HepG2 (cell line): ENCODE measurements at regions not wholly inside any gene's neighbourhood (a gene's known extent, or its start where the extent isn't known, plus 50 kb on each side); places are given as distances from the start of the nearest gene placed in this dataset.

ENCODE experiments used
- CENPT ChIP-seq: sonication (generic); formaldehyde crosslinking; IDR thresholded peaks from 2 replicates; pipeline ENCODE4 v1.8.0; 2022; ENCODE audit warnings: low read depth, mild to moderate bottlenecking, moderate library complexity, missing genetic modification reagents
- TF ChIP-seq, protein P1 (sequence below): sonication (generic); formaldehyde crosslinking; IDR thresholded peaks from 2 replicates; pipeline ENCODE4 v1.5.0; 2020; ENCODE audit warnings: mild to moderate bottlenecking, missing genetic modification reagents, moderate library complexity

DNA sequence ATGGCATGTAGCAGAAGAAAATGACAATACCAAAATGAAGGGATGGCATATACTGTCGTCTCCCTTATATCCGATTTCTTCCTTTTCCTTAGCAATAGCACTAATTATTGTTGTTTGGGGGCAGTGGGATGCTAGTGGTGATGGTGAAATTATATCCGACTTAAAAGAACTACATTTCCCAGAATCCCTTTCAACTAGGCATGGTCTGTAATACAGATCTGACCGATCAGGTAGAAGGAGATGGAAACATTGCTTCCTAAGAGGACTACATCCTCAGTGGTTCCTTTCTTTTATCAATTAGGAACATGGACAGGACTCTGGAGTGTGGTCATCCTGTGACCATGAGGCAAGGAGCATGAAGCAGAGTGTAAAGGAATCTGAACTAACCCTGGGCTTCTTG, 532.6 kb downstream of the CBLN4 start:
- TF ChIP-seq, protein P1, sequence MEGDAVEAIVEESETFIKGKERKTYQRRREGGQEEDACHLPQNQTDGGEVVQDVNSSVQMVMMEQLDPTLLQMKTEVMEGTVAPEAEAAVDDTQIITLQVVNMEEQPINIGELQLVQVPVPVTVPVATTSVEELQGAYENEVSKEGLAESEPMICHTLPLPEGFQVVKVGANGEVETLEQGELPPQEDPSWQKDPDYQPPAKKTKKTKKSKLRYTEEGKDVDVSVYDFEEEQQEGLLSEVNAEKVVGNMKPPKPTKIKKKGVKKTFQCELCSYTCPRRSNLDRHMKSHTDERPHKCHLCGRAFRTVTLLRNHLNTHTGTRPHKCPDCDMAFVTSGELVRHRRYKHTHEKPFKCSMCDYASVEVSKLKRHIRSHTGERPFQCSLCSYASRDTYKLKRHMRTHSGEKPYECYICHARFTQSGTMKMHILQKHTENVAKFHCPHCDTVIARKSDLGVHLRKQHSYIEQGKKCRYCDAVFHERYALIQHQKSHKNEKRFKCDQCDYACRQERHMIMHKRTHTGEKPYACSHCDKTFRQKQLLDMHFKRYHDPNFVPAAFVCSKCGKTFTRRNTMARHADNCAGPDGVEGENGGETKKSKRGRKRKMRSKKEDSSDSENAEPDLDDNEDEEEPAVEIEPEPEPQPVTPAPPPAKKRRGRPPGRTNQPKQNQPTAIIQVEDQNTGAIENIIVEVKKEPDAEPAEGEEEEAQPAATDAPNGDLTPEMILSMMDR: no peak
- TF ChIP-seq CENPT (CRISPR knock-in tag): no peak
